GM19239 (cell line): ENCODE measurements at regions not wholly inside any gene's neighbourhood (a gene's known extent, or its start where the extent isn't known, plus 50 kb on each side); places are given as distances from the start of the nearest gene placed in this dataset.
"Not testable (repeated sequence)": the region's sequence is repeated elsewhere in the genome, so short reads cannot be mapped to it uniquely, and the experiment has no call there.

Experiments used
- DNase-seq: peaks from one replicate; pipeline ENCODE4 v3.0.0; 2011; ENCODE audit warnings: low spot score; ENCODE audit not compliant: insufficient read length
- FAIRE-seq: peaks from 2 replicates; lab custom pipeline; 2011; peaks lifted over from hg19 to GRCh38; lab: Jason Lieb, UNC

GRCh38 chr17:45645330-45645729 is 138.8 kb upstream of the CRHR1 start:
- no peak for DNase-seq
- FAIRE-seq = no peak

GRCh38 chr17:45646288-45646988 is 137.7 kb upstream of the CRHR1 start:
- FAIRE-seq = no peak
- no peak for DNase-seq

GRCh38 chr17:45648642-45649041 is 135.5 kb upstream of the CRHR1 start:
- FAIRE-seq (no peak), DNase-seq (no peak)

GRCh38 chr17:45649796-45650195 is 134.3 kb upstream of the CRHR1 start:
- FAIRE-seq (no peak), DNase-seq (no peak)

- DNase-seq = no peak
- FAIRE-seq = no peak
Observed at GRCh38 chr17:45650561-45650960, 133.6 kb upstream of the CRHR1 start.

- DNase-seq (no peak), FAIRE-seq (no peak)
Observed at GRCh38 chr17:45651145-45651709, 132.9 kb upstream of the CRHR1 start.

GRCh38 chr17:45653616-45654015 is 130.5 kb upstream of the CRHR1 start:
- FAIRE-seq (no peak), DNase-seq (no peak)

- DNase-seq (no peak), FAIRE-seq (no peak)
Observed at GRCh38 chr17:45656527-45657181, 127.5 kb upstream of the CRHR1 start.

- DNase-seq (no peak), FAIRE-seq (no peak)
Observed at GRCh38 chr17:45660474-45660873, 123.6 kb upstream of the CRHR1 start.

GRCh38 chr17:45662432-45662831 is 121.7 kb upstream of the CRHR1 start:
- no peak for FAIRE-seq

GRCh38 chr17:45663772-45664171 is 120.3 kb upstream of the CRHR1 start:
- DNase-seq (no peak), FAIRE-seq (no peak)

More at GRCh38 chr17:45662432-45662831, 121.7 kb upstream of the CRHR1 start:
- DNase-seq = no peak

- DNase-seq (no peak), FAIRE-seq (no peak)
Observed at GRCh38 chr17:45664921-45665320, 119.2 kb upstream of the CRHR1 start.

- no peak for FAIRE-seq
- DNase-seq = no peak
Observed at GRCh38 chr17:45666046-45666600, 118.0 kb upstream of the CRHR1 start.

- FAIRE-seq = no peak
Observed at GRCh38 chr17:45666641-45667040, 117.5 kb upstream of the CRHR1 start.

GRCh38 chr17:45667591-45668171 is 116.4 kb upstream of the CRHR1 start:
- FAIRE-seq (no peak), DNase-seq (no peak)

More at GRCh38 chr17:45666641-45667040, 117.5 kb upstream of the CRHR1 start:
- no peak for DNase-seq

GRCh38 chr17:45668316-45668715 is 115.8 kb upstream of the CRHR1 start:
- FAIRE-seq (no peak), DNase-seq (no peak)

- no peak for FAIRE-seq
Observed at GRCh38 chr17:45672301-45672700, 111.8 kb upstream of the CRHR1 start.

GRCh38 chr17:45672792-45673191 is 111.3 kb upstream of the CRHR1 start:
- FAIRE-seq (no peak), DNase-seq (no peak)

More at GRCh38 chr17:45672301-45672700, 111.8 kb upstream of the CRHR1 start:
- DNase-seq = no peak

GRCh38 chr17:45673759-45674158 is 110.4 kb upstream of the CRHR1 start:
- DNase-seq, FAIRE-seq: not testable (repeated sequence)

- DNase-seq (no peak), FAIRE-seq (no peak)
Observed at GRCh38 chr17:45675012-45675411, 109.1 kb upstream of the CRHR1 start.

- FAIRE-seq (no peak), DNase-seq (no peak)
Observed at GRCh38 chr17:45675892-45676291, 108.2 kb upstream of the CRHR1 start.
